ENCODE measurements at regions not wholly inside any gene's neighbourhood (a gene's known extent, or its start where the extent isn't known, plus 50 kb on each side); places are given as distances from the start of the nearest gene placed in this dataset.

- DNase-seq (ENCODE audit: extremely low read depth in 1 of 11, low read depth in 9 of 11, low spot score in 4 of 11), result no peak
Observed at GRCh38 chr2:240358821-240359397, 76.6 kb upstream of the GPC1 start.

- DNase-seq (ENCODE audit: extremely low read depth in 1 of 11, low read depth in 9 of 11, low spot score in 4 of 11), result no peak
Observed at GRCh38 chr2:240359695-240360094, 75.8 kb upstream of the GPC1 start.

- no peak for DNase-seq (ENCODE audit: extremely low read depth in 1 of 11, low read depth in 9 of 11, low spot score in 4 of 11)
Observed at GRCh38 chr2:240360645-240361475, 74.6 kb upstream of the GPC1 start.

GRCh38 chr2:240362216-240362755 is 73.2 kb upstream of the GPC1 start:
- DNase-seq (ENCODE audit: extremely low read depth in 1 of 11, low read depth in 9 of 11, low spot score in 4 of 11), result no peak

- no peak for DNase-seq (ENCODE audit: extremely low read depth in 1 of 11, low read depth in 9 of 11, low spot score in 4 of 11)
Observed at GRCh38 chr2:240362826-240363745, 72.4 kb upstream of the GPC1 start.

GRCh38 chr2:240363746-240364581 is 71.5 kb upstream of the GPC1 start:
- no peak for DNase-seq (ENCODE audit: extremely low read depth in 1 of 11, low read depth in 9 of 11, low spot score in 4 of 11)

- DNase-seq (ENCODE audit: extremely low read depth in 1 of 11, low read depth in 9 of 11, low spot score in 4 of 11), result no peak
Observed at GRCh38 chr2:240364582-240364960, 70.9 kb upstream of the GPC1 start.

GRCh38 chr2:240364961-240365775 is 70.3 kb upstream of the GPC1 start:
- DNase-seq (ENCODE audit: extremely low read depth in 1 of 11, low read depth in 9 of 11, low spot score in 4 of 11), result no peak

GRCh38 chr2:240365971-240366471 is 69.4 kb upstream of the GPC1 start:
- DNase-seq (ENCODE audit: extremely low read depth in 1 of 11, low read depth in 9 of 11, low spot score in 4 of 11), result no peak

- DNase-seq (ENCODE audit: extremely low read depth in 1 of 11, low read depth in 9 of 11, low spot score in 4 of 11), result no peak
Observed at GRCh38 chr2:240366901-240367300, 68.6 kb upstream of the GPC1 start.

GRCh38 chr2:240367721-240368120 is 67.7 kb upstream of the GPC1 start:
- DNase-seq (ENCODE audit: extremely low read depth in 1 of 11, low read depth in 9 of 11, low spot score in 4 of 11), result no peak

- DNase-seq (ENCODE audit: extremely low read depth in 1 of 11, low read depth in 9 of 11, low spot score in 4 of 11), result no peak
Observed at GRCh38 chr2:240368781-240369331, 66.6 kb upstream of the GPC1 start.

GRCh38 chr2:240369335-240369734 is 66.1 kb upstream of the GPC1 start:
- DNase-seq (ENCODE audit: extremely low read depth in 1 of 11, low read depth in 9 of 11, low spot score in 4 of 11), result no peak

GRCh38 chr2:240369801-240370585 is 65.5 kb upstream of the GPC1 start:
- DNase-seq (ENCODE audit: extremely low read depth in 1 of 11, low read depth in 9 of 11, low spot score in 4 of 11), result no peak

- no peak for DNase-seq (ENCODE audit: extremely low read depth in 1 of 11, low read depth in 9 of 11, low spot score in 4 of 11)
Observed at GRCh38 chr2:240371129-240372000, 64.1 kb upstream of the GPC1 start.

GRCh38 chr2:240372101-240372500 is 63.4 kb upstream of the GPC1 start:
- no peak for DNase-seq (ENCODE audit: extremely low read depth in 1 of 11, low read depth in 9 of 11, low spot score in 4 of 11)
